Fibroblast of skin of scalp (primary cell): ENCODE measurements at regions not wholly inside any gene's neighbourhood (a gene's known extent, or its start where the extent isn't known, plus 50 kb on each side); places are given as distances from the start of the nearest gene placed in this dataset.
"Not testable (repeated sequence)": the region's sequence is repeated elsewhere in the genome, so short reads cannot be mapped to it uniquely, and the experiment has no call there.

ENCODE experiments used
- DNase-seq: peaks from one replicate; pipeline ENCODE4 v3.0.0-alpha.2; 2013

DNA sequence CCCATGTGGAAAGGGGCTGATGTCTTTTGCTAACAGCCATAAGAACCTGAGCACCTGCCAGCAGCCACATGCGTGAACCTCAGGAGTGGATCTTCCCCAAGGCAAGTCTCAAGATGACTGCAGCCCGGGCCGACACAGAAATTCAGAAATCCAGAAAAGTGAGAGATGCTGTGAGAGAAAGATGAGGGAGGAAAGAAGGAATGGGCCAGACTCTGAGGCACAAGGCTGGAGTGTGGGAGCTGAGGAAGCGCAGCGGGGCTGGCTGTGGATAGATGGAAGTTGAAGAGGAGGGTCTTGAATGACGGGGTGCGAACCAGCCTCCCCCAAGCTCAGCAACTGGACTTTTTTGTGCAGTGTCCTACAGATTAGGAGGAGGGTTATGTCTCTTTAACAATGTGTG, 337.8 kb downstream of the GADD45G start:
- DNase-seq, result no peak

DNA sequence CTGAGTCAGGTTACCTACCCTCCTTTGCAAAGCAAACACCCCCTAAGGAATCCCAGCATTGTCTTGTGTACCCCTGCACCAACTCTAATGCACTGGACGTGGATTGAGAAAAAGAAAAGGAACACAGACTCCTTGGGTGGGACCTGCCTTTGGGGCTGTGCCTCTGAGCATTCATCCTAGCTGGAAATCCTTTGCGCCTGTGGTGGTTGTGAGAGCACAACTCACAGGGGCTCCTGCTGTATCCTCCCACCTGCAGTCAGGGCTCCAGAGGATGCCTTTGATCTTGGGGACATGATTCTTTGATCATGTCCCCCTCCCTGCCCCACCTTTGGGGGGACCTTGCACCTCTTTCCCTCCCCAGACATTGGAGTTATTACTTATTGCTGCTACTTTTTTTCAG, 338.5 kb downstream of the GADD45G start:
- no peak for DNase-seq

- no peak for DNase-seq
Measured at GRCh38 chr9:89943728-89944127, 338.9 kb downstream of the GADD45G start.

GRCh38 chr9:89945133-89945532, 340.3 kb downstream of the GADD45G start:
- DNase-seq, result no peak

- no peak for DNase-seq
Measured at GRCh38 chr9:89946741-89947140, 341.9 kb downstream of the GADD45G start.

DNA sequence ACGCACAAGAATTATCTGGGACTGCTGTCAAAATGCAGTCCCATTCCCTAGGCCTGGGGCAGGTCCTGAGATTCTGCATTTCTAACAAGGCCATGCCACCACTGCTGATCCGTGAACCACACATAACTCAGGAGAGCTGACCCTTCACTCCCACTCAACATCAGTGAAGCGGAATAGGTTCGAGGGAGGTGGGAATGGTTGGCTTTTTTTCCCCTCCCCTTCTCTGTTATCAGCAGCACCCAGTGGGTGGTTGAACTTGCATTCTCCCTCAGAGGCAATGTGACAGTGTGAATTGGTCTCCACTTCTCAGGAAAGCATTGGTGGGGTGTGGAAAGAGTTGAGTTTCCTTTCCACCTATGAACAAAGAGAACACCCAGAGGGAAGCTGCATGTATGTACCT, 344.3 kb downstream of the GADD45G start:
- no peak for DNase-seq

DNA sequence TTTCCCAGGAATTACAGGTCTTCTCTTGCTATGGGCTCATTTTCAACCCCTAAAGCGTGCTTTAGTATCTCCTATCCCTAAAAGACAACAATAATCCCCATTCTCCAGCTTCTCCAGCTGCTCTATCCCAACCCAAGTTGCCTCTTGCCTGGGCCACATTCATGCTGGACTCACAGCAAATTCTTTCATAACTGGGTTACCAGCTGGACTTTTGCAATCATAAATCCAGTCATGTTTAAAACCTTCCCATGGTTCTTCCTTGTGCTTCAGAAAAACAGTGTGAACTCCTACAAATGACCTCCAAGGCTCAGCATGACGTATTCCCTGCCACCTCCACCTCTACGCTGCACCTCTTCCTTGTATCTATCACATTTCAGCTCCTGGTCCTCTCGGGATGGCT, 346.9 kb downstream of the GADD45G start:
- no peak for DNase-seq

DNA sequence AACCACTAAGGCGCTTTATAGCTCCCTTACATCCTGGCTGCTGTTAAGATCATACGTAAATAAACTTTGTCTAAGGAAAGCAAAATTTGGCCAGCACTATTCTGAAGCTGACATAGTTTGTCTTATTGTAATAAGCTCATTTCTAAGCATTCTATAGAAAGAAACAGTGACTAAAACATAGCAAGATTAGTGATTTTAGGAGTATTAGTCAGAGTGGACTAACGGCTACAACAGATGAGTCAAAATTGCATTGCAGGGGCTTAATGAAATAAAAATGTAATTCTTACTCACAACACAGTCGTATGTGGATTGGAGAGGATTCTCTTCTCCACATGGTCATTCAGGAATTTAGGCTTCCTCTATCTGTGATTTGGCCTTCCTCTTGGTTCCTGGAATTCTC, 347.6 kb downstream of the GADD45G start:
- DNase-seq, result peak; percentile 82

DNA sequence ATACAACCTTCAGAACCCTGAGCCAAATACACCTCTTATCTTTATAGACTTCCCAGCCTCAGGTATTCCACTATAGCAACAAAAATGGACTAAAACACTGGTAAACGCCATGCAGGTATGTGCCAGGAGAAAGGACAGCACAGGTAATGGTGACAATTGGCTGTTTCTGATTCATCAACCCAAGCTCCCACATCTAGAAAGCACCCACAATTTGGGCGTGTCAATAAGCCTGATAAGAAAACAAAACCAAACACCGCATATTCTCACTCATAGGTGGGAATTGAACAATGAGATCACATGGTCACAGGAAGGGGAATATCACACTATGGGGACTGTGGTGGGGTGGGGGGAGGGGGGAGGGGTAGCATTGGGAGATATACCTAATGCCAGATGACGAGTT, 348.5 kb downstream of the GADD45G start:
- DNase-seq, result not testable (repeated sequence)

- no peak for DNase-seq
Measured at GRCh38 chr9:89953824-89954615, 349.2 kb downstream of the GADD45G start.

DNA sequence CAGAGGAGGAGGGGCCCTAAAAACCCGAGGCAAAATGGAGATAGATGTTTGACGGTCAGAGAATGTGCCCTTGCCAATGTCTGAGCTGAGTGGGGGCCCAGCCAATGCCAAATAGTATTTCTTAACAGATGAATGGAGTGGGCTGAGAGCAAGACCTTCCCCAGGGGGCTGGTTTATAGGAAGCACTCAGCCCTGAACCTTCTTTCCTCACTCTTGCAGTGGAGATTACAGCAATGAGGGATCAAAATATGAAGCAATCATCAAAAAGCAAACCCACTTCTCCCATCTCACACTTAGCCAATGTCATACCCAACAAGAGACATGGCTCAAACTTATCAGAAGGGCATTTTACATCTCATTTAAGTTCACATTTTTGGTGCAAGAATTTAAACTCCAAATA, 350.3 kb downstream of the GADD45G start:
- DNase-seq, result no peak

- no peak for DNase-seq
Measured at GRCh38 chr9:89955626-89956025, 350.8 kb downstream of the GADD45G start.

DNA sequence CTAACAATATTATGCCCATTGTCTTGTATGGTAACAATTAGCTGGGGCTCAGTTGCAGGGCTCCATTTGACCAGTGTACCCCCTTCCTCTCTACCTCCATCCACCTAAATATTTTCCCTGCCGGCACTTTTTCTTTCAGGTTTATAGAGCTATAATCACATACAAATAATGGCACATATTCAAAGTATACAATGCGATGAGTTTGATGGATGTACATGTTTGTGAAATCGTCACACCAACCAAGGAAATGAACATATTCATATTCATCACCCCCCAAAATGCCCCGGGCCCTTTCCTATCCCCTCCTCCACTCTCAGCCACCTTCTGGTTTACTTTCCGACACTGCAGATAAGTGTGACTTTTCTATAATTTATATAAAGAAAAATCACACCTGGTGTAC, 351.5 kb downstream of the GADD45G start:
- no peak for DNase-seq

DNA sequence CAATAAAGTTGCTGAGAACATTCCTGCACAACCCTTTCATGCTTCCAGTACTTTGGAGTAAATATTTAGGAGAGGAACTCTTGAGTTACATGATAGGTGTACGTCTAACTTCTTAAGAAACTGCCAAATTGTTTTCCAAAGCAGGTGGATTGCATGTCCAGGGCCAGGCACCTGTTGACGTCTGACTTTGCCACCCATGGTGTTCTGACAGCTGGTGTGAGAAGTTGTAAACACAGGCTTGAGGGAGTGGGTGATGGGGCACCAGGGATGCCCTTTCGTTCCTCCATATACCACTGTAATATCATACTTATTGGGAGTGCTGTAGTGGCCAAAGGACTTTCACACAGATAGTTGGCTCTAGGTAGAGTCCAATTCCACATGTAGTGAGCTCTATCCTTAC, 352.1 kb downstream of the GADD45G start:
- no peak for DNase-seq

- peak; percentile 52 for DNase-seq
Measured at GRCh38 chr9:89958086-89958485, 353.3 kb downstream of the GADD45G start.

DNA sequence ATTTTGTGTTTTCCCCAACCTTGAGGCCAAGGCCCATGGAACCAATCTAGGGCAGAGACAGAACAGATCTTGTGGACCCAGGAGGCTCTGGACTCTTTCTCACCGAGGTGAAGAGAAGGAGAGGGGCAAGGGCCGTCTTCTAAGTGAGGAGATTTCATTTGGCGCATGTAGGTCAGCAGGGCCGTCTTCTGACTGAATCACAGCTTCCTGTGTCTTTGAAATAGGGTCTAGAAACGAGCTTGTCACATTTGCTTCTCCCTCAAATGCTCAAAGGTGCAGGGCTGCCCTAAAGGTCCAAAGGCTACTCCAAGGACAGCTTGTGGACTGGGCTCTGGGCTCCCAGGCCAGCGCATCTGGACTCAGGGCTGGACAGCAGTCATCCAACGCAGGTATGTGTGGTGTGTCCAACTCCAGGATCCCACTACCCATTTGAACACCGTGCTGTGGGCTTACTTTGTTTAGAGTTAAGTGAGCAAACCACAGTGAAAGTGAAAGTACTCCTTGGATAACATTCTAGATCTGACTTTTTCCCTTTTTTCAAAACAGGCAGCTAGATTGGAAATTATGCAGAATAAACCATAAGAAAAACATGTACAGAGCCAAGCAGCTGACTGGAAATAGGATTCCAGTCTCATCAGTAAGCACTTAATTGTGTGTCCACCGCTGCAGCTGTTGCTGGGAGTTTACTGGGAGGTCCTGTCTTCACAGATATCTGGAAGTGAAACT, 357.0 kb downstream of the GADD45G start:
- DNase-seq, result peak; percentile 70

GRCh38 chr9:89963280-89963679, 358.5 kb downstream of the GADD45G start:
- DNase-seq, result no peak

DNA sequence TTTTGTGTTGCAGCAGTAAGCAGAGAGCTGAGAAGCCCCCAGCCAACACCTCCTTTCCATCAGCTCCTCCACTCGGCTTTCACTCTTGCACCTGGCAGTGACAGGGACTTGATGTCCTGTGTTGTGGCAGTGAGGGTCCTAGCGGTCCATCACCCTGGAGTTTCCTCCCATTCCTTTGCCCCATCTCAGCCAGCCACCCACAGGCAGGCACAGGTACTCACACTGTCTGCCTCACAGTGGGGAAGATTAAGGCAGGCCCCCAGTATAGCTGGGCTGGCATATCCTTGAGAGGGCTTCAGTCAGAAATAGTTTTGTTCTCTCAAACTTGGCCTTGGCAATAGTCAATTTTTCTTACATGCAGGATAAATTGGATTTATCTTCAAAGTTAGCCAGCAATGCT, 362.7 kb downstream of the GADD45G start:
- no peak for DNase-seq

DNA sequence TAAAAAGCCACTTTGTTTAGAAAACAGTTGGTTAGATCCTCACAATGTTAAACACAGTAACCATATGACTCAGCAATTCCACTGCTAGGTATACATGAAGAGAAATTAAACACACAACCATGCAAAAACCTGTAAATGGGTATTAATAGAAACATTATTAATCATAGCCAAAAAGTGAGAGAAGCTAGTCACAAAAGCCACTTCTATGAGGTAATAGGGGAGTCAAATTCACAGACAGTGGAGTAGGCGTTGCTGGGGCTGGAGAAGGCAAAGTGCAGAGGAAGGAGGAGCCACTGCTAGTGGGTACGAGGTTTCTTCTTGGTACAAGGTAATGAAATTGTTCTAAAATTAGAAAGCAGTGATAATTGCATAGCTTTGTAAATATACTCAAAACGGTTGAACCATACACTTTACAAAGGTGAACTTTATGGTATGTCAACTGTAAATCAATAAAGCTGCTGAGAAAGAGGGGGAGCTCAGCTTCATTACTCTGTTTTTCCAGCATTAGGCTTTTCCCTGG, 364.4 kb downstream of the GADD45G start:
- no peak for DNase-seq

GRCh38 chr9:89969881-89970639, 365.2 kb downstream of the GADD45G start:
- no peak for DNase-seq

DNA sequence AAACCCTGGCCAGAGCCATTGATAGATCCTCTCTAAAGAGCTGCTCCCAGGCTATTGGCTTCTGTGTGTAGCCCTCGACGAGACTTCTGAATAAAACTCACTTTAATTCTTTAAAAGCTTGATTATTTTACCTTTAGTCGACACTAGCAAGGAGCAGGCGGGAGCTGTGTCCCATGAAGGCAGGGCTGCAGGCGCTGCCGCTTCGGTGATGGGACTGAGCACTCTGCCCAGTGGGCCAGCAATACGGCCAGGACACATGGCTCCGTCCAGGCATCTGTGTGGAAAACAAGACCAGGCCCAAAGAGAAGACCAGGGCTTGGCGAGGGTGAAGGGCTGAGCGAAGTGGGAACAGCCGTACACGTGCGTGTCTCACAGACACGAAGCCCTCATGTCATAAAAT, 365.9 kb downstream of the GADD45G start:
- no peak for DNase-seq

DNA sequence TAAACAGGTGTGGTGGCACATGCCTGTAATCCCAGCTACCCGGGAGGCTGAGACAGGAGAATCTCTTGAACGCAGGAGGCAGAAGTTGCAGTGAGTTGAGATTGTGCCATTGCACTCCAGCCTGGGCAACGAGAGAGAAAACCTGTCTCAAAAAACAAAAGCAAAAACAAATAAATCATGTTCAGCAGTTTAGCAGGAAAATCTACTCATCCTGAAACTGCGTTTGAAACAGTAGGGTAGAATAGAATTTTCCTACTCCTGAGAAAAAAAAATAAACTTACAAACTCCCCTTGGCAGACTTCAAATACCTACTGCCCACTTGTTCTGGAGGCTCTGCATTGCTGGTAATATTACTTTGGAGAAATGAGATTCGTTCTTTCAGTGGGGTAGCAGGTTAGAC, 367.7 kb downstream of the GADD45G start:
- no peak for DNase-seq

- DNase-seq, result no peak
Measured at GRCh38 chr9:89974582-89974981, 369.8 kb downstream of the GADD45G start.
